Bronchial epithelial cell (primary cell): ENCODE measurements at regions not wholly inside any gene's neighbourhood (a gene's known extent, or its start where the extent isn't known, plus 50 kb on each side); places are given as distances from the start of the nearest gene placed in this dataset.

Source experiments
- DNase-seq: peaks from one replicate; pipeline ENCODE4 v3.0.0-alpha.2; 2010; ENCODE audit warnings: low read depth
- FAIRE-seq: peaks from 2 replicates; lab custom pipeline; 2011; peaks lifted over from hg19 to GRCh38; lab: Jason Lieb, UNC
- H3K27me3 ChIP-seq: 2 replicates; pipeline ENCODE4 v1.5.1; 2011; ENCODE audit warnings: low read length; ENCODE audit not compliant: control insufficient read depth, insufficient read depth
- H3K36me3 ChIP-seq: 2 replicates; pipeline ENCODE4 v1.5.1; 2011; ENCODE audit warnings: low read length; ENCODE audit not compliant: control insufficient read depth, insufficient read depth
- H3K4me3 ChIP-seq: 2 replicates; pipeline ENCODE4 v1.5.1; 2011; ENCODE audit warnings: mild to moderate bottlenecking, low read depth, low read length, control low read depth
- CTCF ChIP-seq: IDR thresholded peaks from 2 replicates; pipeline ENCODE4 v1.5.1; 2011; ENCODE audit warnings: mild to moderate bottlenecking, moderate library complexity, low read length, control low read depth, inconsistent platforms; ENCODE audit not compliant: insufficient read depth, severe bottlenecking

DNA sequence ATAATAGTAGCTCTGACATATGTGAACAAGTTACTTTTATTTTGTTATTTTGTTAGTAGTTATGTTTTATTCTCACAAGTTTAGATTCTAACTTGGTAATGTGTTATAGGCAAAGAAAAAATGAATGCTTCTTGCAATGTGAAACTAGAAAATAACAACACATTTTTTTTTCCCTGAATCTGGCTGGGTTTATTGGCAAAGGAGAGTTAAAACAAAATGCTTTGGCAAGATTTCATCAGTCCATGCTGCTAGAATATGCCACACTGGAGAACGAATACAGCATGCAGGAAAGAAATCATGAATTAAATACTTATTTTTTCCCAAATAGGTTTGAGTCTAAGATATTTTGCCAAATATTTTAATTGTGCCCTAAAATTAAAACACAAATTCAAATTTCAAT lies 1048.1 kb upstream of the ACO1 start:
- FAIRE-seq = no peak
- TF ChIP-seq CTCF = no peak
- DNase-seq = no peak
- Histone ChIP-seq H3K36me3 (no peaks in the 10 kb centered on the region), H3K4me3 (no peak overlapping the region), H3K27me3 (no peaks in the 10 kb centered on the region)

DNA sequence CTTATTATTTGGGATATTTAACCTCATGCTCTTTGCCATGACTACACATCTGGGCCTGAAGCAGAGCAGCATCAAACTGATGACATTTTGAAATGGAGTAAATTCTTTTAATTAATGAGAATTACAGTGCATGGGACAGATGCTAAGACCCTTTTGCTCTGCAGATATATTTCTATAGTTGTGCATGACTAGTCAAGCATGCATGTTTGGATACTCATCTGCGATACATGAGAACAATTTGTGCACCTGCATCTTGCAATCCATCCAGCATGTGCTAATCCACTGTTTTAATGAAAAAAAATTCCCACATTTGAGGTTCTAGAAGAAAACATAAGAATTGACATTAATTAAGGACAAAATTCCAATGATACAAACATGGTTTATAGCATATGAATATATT lies 1047.6 kb upstream of the ACO1 start:
- DNase-seq (no peak), FAIRE-seq (no peak)
- no peak overlapping the region for H3K4me3 ChIP-seq
- no peaks in the 10 kb centered on the region for H3K36me3 ChIP-seq
- no peak for TF ChIP-seq CTCF
- no peaks in the 10 kb centered on the region for H3K27me3 ChIP-seq

GRCh38 chr9:31347082-31347617 lies 1037.3 kb upstream of the ACO1 start:
- Histone ChIP-seq H3K36me3 (no peaks in the 10 kb centered on the region), H3K4me3 (no peak overlapping the region), H3K27me3 (no peaks in the 10 kb centered on the region)
- FAIRE-seq = no peak
- peak; percentile 59 for DNase-seq
- no peak for TF ChIP-seq CTCF

DNA sequence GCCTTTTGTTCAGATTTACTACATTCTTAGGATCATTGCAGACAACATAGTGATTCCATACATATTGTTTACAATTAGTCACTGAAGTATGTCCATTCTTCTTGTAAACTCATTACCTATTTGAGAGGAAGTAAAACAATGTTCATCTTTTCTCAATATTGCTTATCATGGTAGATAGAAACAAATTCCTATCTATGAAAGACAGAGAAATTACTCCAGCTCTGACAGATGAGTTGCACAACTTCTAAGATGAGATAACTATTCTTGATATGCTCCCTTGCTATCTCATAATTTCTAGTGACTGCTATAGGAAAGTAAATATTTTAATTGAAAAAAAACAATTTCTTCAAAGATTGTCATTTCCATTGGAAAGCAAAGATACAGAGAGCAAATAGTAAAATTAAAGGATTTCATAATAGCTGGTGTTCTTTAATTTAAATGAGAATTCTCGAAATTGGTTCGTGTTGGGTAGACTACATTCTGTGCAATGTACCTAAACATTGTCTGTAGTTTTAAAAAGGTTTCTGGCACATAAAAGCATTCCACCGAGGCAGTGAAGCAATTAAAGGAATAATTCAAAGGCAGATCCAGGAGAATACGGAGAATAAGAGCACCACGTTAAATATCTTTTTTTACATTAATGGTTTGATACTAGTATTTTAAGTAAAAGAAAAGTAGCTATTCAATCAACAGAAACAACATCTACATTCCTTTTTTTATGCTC lies 1029.1 kb upstream of the ACO1 start:
- DNase-seq (peak; percentile 38), FAIRE-seq (no peak)
- Histone ChIP-seq H3K36me3 (no peaks in the 10 kb centered on the region), H3K4me3 (no peak overlapping the region), H3K27me3 (no peaks in the 10 kb centered on the region)
- no peak for TF ChIP-seq CTCF

DNA sequence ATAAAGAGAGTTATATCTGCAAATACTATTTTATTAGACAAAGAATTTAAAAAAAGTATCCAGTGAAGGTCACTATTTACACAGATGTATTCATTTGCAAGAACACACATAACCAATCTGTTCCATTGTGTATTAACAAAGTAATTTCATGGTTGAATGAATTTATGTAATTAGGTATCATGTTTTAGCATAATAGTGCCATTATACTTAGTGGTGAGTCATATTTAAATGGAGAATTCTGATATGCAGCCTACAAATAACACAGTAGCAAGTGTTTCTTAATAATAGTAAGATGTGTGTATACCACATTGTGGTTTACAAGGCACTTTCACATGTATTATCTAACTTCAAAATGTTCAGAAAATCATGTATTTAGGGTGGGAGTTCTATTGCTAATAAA lies 1028.5 kb upstream of the ACO1 start:
- no peak for TF ChIP-seq CTCF
- no peaks in the 10 kb centered on the region for H3K27me3 ChIP-seq
- DNase-seq = peak; percentile 38
- H3K36me3 ChIP-seq = no peaks in the 10 kb centered on the region
- no peak overlapping the region for H3K4me3 ChIP-seq
- no peak for FAIRE-seq
